ENCODE measurements at regions not wholly inside any gene's neighbourhood (a gene's known extent, or its start where the extent isn't known, plus 50 kb on each side); places are given as distances from the start of the nearest gene placed in this dataset.

- no peak for DNase-seq (ENCODE audit: low spot score)
- H2AFZ ChIP-seq (ENCODE audit: low read length): no peak overlapping the region
- no TSS peak for BruUV-seq (replicated peaks)
- in situ Hi-C loops (cut with HindIII; ENCODE audit: extremely low pct_ligation_motif_present, low pct_unique_long_range_greater_than_20kb) (no loop called here), intact Hi-C loops (cut with micrococcal nuclease; ENCODE audit: unreplicated experiment) (loop anchor here (10.0 kb wide), 1 partner anchor 688 kb away; no protein-coding TSS in a partner anchor)
- POLR2A ChIA-PET: no interaction called here
- no peaks in the 10 kb centered on the region for H3K27me3 ChIP-seq (ENCODE audit: control insufficient read depth in 1 of 2, insufficient read depth in 2 of 2, low read length in 2 of 2)
- WGBS (ENCODE audit: low lambda C conversion rate): 11% methylated on average over 4 of the region's 4 CpGs
- no peak overlapping the region for H3K27ac ChIP-seq (ENCODE audit: extremely low read length, insufficient read depth, low read length)
- ATAC-seq: no peak
- H3K36me3 ChIP-seq (replicated peaks in 1 of 2; ENCODE audit: control insufficient read depth in 1 of 2, insufficient read depth in 2 of 2, low read length in 2 of 2): no peaks in the 10 kb centered on the region
- TF ChIP-seq PRMT3 (CRISPR knock-in tag; IDR thresholded peaks at IDR 0.05; ENCODE audit: borderline replicate concordance, low read depth) (no peak), ZNF207 (IDR thresholded peaks at IDR 0.05; ENCODE audit: borderline replicate concordance) (no peak), ISX (CRISPR knock-in tag; conservative IDR thresholded peaks at IDR 0.05) (no peak), ZNF850 (CRISPR knock-in tag; conservative IDR thresholded peaks at IDR 0.05) (no peak), IRF2 (CRISPR knock-in tag; IDR thresholded peaks at IDR 0.05) (no peak), ZBTB7B (CRISPR knock-in tag; IDR thresholded peaks at IDR 0.05) (no peak), ZNF510 (CRISPR knock-in tag; IDR thresholded peaks at IDR 0.05; ENCODE audit: low read depth) (no peak), ZNF572 (CRISPR knock-in tag; IDR thresholded peaks at IDR 0.05) (no peak), ZSCAN5A (CRISPR knock-in tag; IDR thresholded peaks at IDR 0.05; ENCODE audit: borderline replicate concordance) (no peak), STAT6 (CRISPR knock-in tag; IDR thresholded peaks at IDR 0.05; ENCODE audit: borderline replicate concordance) (no peak), ZNF720 (CRISPR knock-in tag; IDR thresholded peaks at IDR 0.05) (no peak), ZNF441 (CRISPR knock-in tag; IDR thresholded peaks at IDR 0.05; ENCODE audit: borderline replicate concordance) (no peak), ZBTB44 (CRISPR knock-in tag; IDR thresholded peaks at IDR 0.05) (no peak), TEAD2 (CRISPR knock-in tag; IDR thresholded peaks at IDR 0.05) (no peak), DRAP1 (CRISPR knock-in tag; IDR thresholded peaks at IDR 0.05) (no peak), REL (CRISPR knock-in tag; conservative IDR thresholded peaks at IDR 0.05) (no peak), RFX1 (IDR thresholded peaks at IDR 0.05) (no peak), ZNF530 (CRISPR knock-in tag; IDR thresholded peaks at IDR 0.05; ENCODE audit: low read depth) (no peak)
- H3K9ac ChIP-seq (ENCODE audit: insufficient read depth, low read depth, low read length): no peak overlapping the region
- CTCF ChIA-PET (ENCODE audit: low intra/inter-chr PET ratio, low total read pairs): no interaction called here
- FAIRE-seq: no peak
- H3K4me1 ChIP-seq (ENCODE audit: insufficient read depth, low read length): no peaks in the 10 kb centered on the region
- H3K4me2 ChIP-seq (ENCODE audit: low read depth, low read length): no peak overlapping the region
- no peak overlapping the region for H3K4me3 ChIP-seq (replicated peaks in 1 of 3; ENCODE audit: insufficient read depth in 1 of 3, low read depth in 2 of 3, low read length in 3 of 3)
- no peaks in the 10 kb centered on the region for H3K79me2 ChIP-seq (ENCODE audit: insufficient read depth, low read length)
- peaks cover 4% of the 10 kb centered on the region; the same call in 1 of the 2 replicates for H3K9me3 ChIP-seq (ENCODE audit: low read length)
- no peaks in the 10 kb centered on the region for H4K20me1 ChIP-seq (ENCODE audit: insufficient read depth, low read length)
Observed at GRCh38 chr4:45467157-45467556, 656.7 kb downstream of the GABRG1 start.

All from HepG2 (cell line).